ENCODE measurements at regions not wholly inside any gene's neighbourhood (a gene's known extent, or its start where the extent isn't known, plus 50 kb on each side); places are given as distances from the start of the nearest gene placed in this dataset.
A peak's percentile ranks its signal among the peaks of the same experiment; 100 is the strongest.
"Not testable (repeated sequence)": the region's sequence is repeated elsewhere in the genome, so short reads cannot be mapped to it uniquely, and the experiment has no call there.

GRCh38 chr2:189341077-189341476 lies 100.2 kb upstream of the WDR75 start:
- Mint-ChIP-seq H3K36me3 (ENCODE audit: low read depth) (peaks cover 17% of the 10 kb centered on the region), H3K4me3 (no peak overlapping the region), H3K27ac (no peak overlapping the region), H3K4me1 (no peaks in the 10 kb centered on the region), H3K27me3 (ENCODE audit: low read depth, poor library complexity) (peaks cover 3% of the 10 kb centered on the region), H3K9me3 (peaks cover 31% of the 10 kb centered on the region)
- TF ChIP-seq, protein P1, sequence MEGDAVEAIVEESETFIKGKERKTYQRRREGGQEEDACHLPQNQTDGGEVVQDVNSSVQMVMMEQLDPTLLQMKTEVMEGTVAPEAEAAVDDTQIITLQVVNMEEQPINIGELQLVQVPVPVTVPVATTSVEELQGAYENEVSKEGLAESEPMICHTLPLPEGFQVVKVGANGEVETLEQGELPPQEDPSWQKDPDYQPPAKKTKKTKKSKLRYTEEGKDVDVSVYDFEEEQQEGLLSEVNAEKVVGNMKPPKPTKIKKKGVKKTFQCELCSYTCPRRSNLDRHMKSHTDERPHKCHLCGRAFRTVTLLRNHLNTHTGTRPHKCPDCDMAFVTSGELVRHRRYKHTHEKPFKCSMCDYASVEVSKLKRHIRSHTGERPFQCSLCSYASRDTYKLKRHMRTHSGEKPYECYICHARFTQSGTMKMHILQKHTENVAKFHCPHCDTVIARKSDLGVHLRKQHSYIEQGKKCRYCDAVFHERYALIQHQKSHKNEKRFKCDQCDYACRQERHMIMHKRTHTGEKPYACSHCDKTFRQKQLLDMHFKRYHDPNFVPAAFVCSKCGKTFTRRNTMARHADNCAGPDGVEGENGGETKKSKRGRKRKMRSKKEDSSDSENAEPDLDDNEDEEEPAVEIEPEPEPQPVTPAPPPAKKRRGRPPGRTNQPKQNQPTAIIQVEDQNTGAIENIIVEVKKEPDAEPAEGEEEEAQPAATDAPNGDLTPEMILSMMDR (IDR thresholded peaks at IDR 0.05), result no peak
- DNase-seq, result no peak

GRCh38 chr2:189344043-189344442 lies 97.2 kb upstream of the WDR75 start:
- Mint-ChIP-seq H3K27me3 (ENCODE audit: low read depth, poor library complexity) (peaks cover 2% of the 10 kb centered on the region), H3K36me3 (ENCODE audit: low read depth) (peaks cover 8% of the 10 kb centered on the region), H3K9me3 (peaks cover 29% of the 10 kb centered on the region), H3K4me1 (no peaks in the 10 kb centered on the region), H3K4me3 (no peak overlapping the region), H3K27ac (no peak overlapping the region)
- no peak for DNase-seq
- TF ChIP-seq, protein P1 (IDR thresholded peaks at IDR 0.05), result no peak

GRCh38 chr2:189347540-189347939 lies 93.7 kb upstream of the WDR75 start:
- no peak for DNase-seq

GRCh38 chr2:189348369-189348768 lies 92.9 kb upstream of the WDR75 start:
- DNase-seq, result no peak
- H3K4me3 Mint-ChIP-seq, result no peak overlapping the region
- no peaks in the 10 kb centered on the region for H3K4me1 Mint-ChIP-seq
- no peaks in the 10 kb centered on the region for H3K27me3 Mint-ChIP-seq (ENCODE audit: low read depth, poor library complexity)
- peaks cover 4% of the 10 kb centered on the region for H3K36me3 Mint-ChIP-seq (ENCODE audit: low read depth)
- H3K27ac Mint-ChIP-seq, result no peak overlapping the region
- TF ChIP-seq, protein P1 (IDR thresholded peaks at IDR 0.05), result no peak
- peaks cover 24% of the 10 kb centered on the region for H3K9me3 Mint-ChIP-seq

More at GRCh38 chr2:189347540-189347939, 93.7 kb upstream of the WDR75 start:
- peaks cover 22% of the 10 kb centered on the region for H3K9me3 Mint-ChIP-seq
- no peaks in the 10 kb centered on the region for H3K4me1 Mint-ChIP-seq
- peak overlapping the region; percentile 69 for H3K27ac Mint-ChIP-seq
- H3K4me3 Mint-ChIP-seq, result no peak overlapping the region
- H3K27me3 Mint-ChIP-seq (ENCODE audit: low read depth, poor library complexity), result no peaks in the 10 kb centered on the region
- peaks cover 4% of the 10 kb centered on the region for H3K36me3 Mint-ChIP-seq (ENCODE audit: low read depth)
- TF ChIP-seq, protein P1 (IDR thresholded peaks at IDR 0.05), result no peak

- Mint-ChIP-seq H3K27ac (peak overlapping the region; percentile 81), H3K27me3 (ENCODE audit: low read depth, poor library complexity) (no peaks in the 10 kb centered on the region), H3K9me3 (peaks cover 29% of the 10 kb centered on the region), H3K36me3 (ENCODE audit: low read depth) (no peaks in the 10 kb centered on the region), H3K4me1 (no peaks in the 10 kb centered on the region), H3K4me3 (no peak overlapping the region)
- TF ChIP-seq, protein P1 (IDR thresholded peaks at IDR 0.05), result no peak
- no peak for DNase-seq
Observed at GRCh38 chr2:189350540-189351209, 90.6 kb upstream of the WDR75 start.

- H3K4me3 Mint-ChIP-seq; H3K36me3 Mint-ChIP-seq (ENCODE audit: low read depth); H3K4me1 Mint-ChIP-seq; H3K27me3 Mint-ChIP-seq (ENCODE audit: low read depth, poor library complexity); H3K27ac Mint-ChIP-seq; DNase-seq: not testable (repeated sequence)
- H3K9me3 Mint-ChIP-seq, result peaks cover 37% of the 10 kb centered on the region
Observed at GRCh38 chr2:189351933-189352332, 89.3 kb upstream of the WDR75 start.

DNA sequence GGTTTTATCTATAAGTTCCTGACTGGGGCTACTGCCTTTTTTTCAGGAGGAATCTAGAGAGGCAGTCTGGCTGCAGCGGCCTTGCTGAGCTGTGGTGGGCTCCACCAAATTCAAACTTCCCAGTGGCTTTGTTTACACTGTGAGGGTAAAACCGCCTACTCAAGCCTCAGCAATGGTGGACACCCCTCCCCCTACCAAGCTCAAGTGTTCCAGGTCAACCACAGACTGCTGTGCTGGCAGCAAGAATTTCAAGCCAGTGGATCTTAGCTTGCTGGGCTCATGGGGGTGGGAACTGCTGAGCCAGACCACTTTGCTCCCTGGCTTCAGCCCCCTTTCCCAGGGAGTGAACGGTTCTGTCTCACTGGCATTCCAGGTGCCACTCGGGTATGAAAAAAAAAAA lies 83.9 kb upstream of the WDR75 start:
- H3K27me3 Mint-ChIP-seq (ENCODE audit: low read depth, poor library complexity); H3K27ac Mint-ChIP-seq; H3K4me3 Mint-ChIP-seq; H3K4me1 Mint-ChIP-seq; DNase-seq: not testable (repeated sequence)
- Mint-ChIP-seq H3K9me3 (peaks cover 47% of the 10 kb centered on the region), H3K36me3 (ENCODE audit: low read depth) (peaks cover 14% of the 10 kb centered on the region)
